Ovary (tissue), 7 donors: ENCODE measurements at regions not wholly inside any gene's neighbourhood (a gene's known extent, or its start where the extent isn't known, plus 50 kb on each side); places are given as distances from the start of the nearest gene placed in this dataset.

ENCODE experiments used
- DNase-seq, 5 donors: peaks; one replicate each; pipeline ENCODE4 v3.0.0-alpha.2; 2019 to 2020
- H3K27ac ChIP-seq, 2 donors: fragments of 200-600 bp; one replicate each; pipeline versions ENCODE4 v1.5.1 to v1.8.0; 2019 to 2022
- H3K27me3 ChIP-seq: fragments of 200-600 bp; one replicate; pipeline ENCODE4 v1.8.0; 2022
- H3K36me3 ChIP-seq: fragments of 200-600 bp; sonication (generic); one replicate; pipeline ENCODE4 v1.5.1; 2019
- H3K4me1 ChIP-seq: one replicate; pipeline ENCODE4 v1.8.1; 2013; ENCODE audit warnings: mild to moderate bottlenecking, moderate library complexity; ENCODE audit not compliant: insufficient read depth
- H3K4me3 ChIP-seq: fragments of 200-600 bp; sonication (generic); one replicate; pipeline ENCODE4 v1.5.1; 2017
- H3K9me3 ChIP-seq, 2 donors: fragments of 200-600 bp in 1 of 2; sonication (generic) in 1 of 2; one replicate each; pipeline versions ENCODE4 v1.5.1 to v1.8.1; 2013 to 2019; ENCODE audit warnings: mild to moderate bottlenecking in 1 of 2, moderate library complexity in 1 of 2
- CTCF ChIP-seq, 3 donors: fragments of 450-650 bp in 2 of 3; fragments of 200-600 bp in 1 of 3; IDR thresholded peaks; one replicate each; pipeline versions ENCODE4 v1.5.1 to v1.8.0; 2016 to 2022; ENCODE audit warnings: antibody characterized with exemption in 3 of 3, mild to moderate bottlenecking in 1 of 3
- EP300 ChIP-seq: sonication (generic); formaldehyde crosslinking; IDR thresholded peaks from one replicate; pipeline ENCODE4 v1.6.1; 2017; ENCODE audit warnings: antibody characterized with exemption
- POLR2A ChIP-seq: fragments of 450-650 bp; IDR thresholded peaks from one replicate; pipeline ENCODE4 v1.6.1; 2017; ENCODE audit warnings: antibody characterized with exemption, mild to moderate bottlenecking, moderate library complexity
- WGBS, 3 donors: extraction: QIAGEN DNeasy Blood & Tissue Kit in 1 of 3; methylation state at CpG; one replicate each; pipeline versions ENCODE4 v1.1.5 to v1.1.7; 2013 to 2017; 5-methylcytosine and 5-hydroxymethylcytosine counted together
- intact Hi-C, 4 donors: fragments of 100-400 bp; cut with DNase I; formaldehyde crosslinking; loops; one replicate each; pipeline versions ENCODE4 v1.11.0 to v1.15.1; 2022 to 2023
- donor health status: DM: no; HTN: no; CAD: no; lungs with moderate emphysema.
- donor health status: DM: no; HTN: no; CAD: no.
- donor health status: Bipolar disorder and iron deficiency.
- donor health status: DM: no; HTN: no; CAD: no.
- donor health status: DM: yes; HTN: yes; CAD: no.

GRCh38 chr4:98728871-98729270 lies 70.5 kb upstream of the TSPAN5 start:
- WGBS, 3 donors = 63 to 75% (median 68%) methylated on average over 1 of the region's 1 CpG
- no peak for DNase-seq

GRCh38 chr4:98728433-98728832 lies 70.0 kb upstream of the TSPAN5 start:
- Histone ChIP-seq H3K27me3 (no peaks in the 10 kb centered on the region), H3K9me3 (no peaks in the 10 kb centered on the region), H3K4me1 (no peaks in the 10 kb centered on the region), H3K4me3 (no peak overlapping the region), H3K36me3 (no peaks in the 10 kb centered on the region), H3K27ac (no peak overlapping the region)
- no peak for DNase-seq
- intact Hi-C loops = no loop called here
- WGBS, 3 donors = 24 to 33% (median 25%) methylated on average over 4 of the region's 4 CpGs
- TF ChIP-seq EP300 (no peak), POLR2A (no peak), CTCF (IDR thresholded peaks at IDR 0.05) (no peak)

More at GRCh38 chr4:98728871-98729270, 70.5 kb upstream of the TSPAN5 start:
- Histone ChIP-seq H3K9me3 (no peaks in the 10 kb centered on the region), H3K27ac (no peak overlapping the region), H3K4me3 (no peak overlapping the region), H3K36me3 (no peaks in the 10 kb centered on the region), H3K27me3 (no peaks in the 10 kb centered on the region), H3K4me1 (no peaks in the 10 kb centered on the region)
- TF ChIP-seq POLR2A = no peak
- TF ChIP-seq CTCF (IDR thresholded peaks at IDR 0.05) = no peak
- TF ChIP-seq EP300 = no peak
- intact Hi-C loops = no loop called here

- TF ChIP-seq POLR2A = no peak
- TF ChIP-seq EP300 = no peak
- no peak for TF ChIP-seq CTCF (IDR thresholded peaks at IDR 0.05)
- Histone ChIP-seq H3K27me3 (no peaks in the 10 kb centered on the region), H3K4me1 (no peaks in the 10 kb centered on the region), H3K36me3 (no peaks in the 10 kb centered on the region), H3K9me3 (no peaks in the 10 kb centered on the region), H3K4me3 (no peak overlapping the region), H3K27ac (no peak overlapping the region)
- DNase-seq = no peak
- intact Hi-C loops = no loop called here
- 88 to 92% (median 90%) methylated on average over 2 of the region's 2 CpGs for WGBS, 3 donors
Observed at GRCh38 chr4:98722000-98722399, 63.6 kb upstream of the TSPAN5 start.

GRCh38 chr4:98720871-98721480 lies 62.6 kb upstream of the TSPAN5 start:
- Histone ChIP-seq H3K9me3 (no peaks in the 10 kb centered on the region), H3K4me3 (no peak overlapping the region), H3K27me3 (no peaks in the 10 kb centered on the region), H3K36me3 (no peaks in the 10 kb centered on the region), H3K27ac (no peak overlapping the region), H3K4me1 (no peaks in the 10 kb centered on the region)
- DNase-seq = no peak
- WGBS, 3 donors = 66 to 69% (median 68%) methylated on average over 3 of the region's 3 CpGs
- TF ChIP-seq POLR2A (no peak), EP300 (no peak), CTCF (IDR thresholded peaks at IDR 0.05) (no peak)
- intact Hi-C loops = no loop called here
